22Rv1 (cell line): ENCODE measurements at regions not wholly inside any gene's neighbourhood (a gene's known extent, or its start where the extent isn't known, plus 50 kb on each side); places are given as distances from the start of the nearest gene placed in this dataset.

Source experiments
- ZFX ChIP-seq: fragments of 450-650 bp; IDR thresholded peaks from 2 replicates; pipeline ENCODE4 v1.6.1; 2017; ENCODE audit warnings: antibody characterized with exemption, borderline replicate concordance
- TF ChIP-seq, protein P1 (sequence below): fragments of 450-650 bp; IDR thresholded peaks from 2 replicates; pipeline ENCODE4 v1.5.1; 2017; ENCODE audit warnings: mild to moderate bottlenecking

DNA sequence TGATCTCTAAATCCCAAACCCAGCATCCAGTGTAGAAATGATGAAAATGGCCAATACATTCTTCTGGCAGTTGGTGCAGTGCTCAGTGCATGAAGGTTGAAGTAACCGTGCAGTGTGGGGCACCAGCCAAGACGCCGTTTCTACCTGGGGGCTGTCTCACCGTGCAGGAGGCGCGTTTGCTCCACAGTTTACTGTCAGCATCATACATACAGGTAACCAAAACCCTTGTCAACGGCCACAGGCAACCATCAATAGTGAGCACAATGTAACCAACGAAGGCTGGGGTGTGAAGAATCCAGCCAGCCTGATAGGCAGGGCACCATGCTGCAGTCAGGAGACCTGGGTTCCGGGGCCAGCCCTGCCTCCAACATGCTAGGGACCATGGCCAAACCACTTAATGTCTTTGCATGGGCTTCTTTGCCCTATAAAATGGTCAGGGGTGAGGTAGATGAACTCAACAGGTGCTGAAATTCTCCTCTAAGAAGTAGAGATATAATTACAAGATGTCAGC lies 127.5 kb upstream of the ID2 start:
- TF ChIP-seq, protein P1, sequence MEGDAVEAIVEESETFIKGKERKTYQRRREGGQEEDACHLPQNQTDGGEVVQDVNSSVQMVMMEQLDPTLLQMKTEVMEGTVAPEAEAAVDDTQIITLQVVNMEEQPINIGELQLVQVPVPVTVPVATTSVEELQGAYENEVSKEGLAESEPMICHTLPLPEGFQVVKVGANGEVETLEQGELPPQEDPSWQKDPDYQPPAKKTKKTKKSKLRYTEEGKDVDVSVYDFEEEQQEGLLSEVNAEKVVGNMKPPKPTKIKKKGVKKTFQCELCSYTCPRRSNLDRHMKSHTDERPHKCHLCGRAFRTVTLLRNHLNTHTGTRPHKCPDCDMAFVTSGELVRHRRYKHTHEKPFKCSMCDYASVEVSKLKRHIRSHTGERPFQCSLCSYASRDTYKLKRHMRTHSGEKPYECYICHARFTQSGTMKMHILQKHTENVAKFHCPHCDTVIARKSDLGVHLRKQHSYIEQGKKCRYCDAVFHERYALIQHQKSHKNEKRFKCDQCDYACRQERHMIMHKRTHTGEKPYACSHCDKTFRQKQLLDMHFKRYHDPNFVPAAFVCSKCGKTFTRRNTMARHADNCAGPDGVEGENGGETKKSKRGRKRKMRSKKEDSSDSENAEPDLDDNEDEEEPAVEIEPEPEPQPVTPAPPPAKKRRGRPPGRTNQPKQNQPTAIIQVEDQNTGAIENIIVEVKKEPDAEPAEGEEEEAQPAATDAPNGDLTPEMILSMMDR, result no peak
- no peak for TF ChIP-seq ZFX
